Osteocyte (in vitro differentiated cells): ENCODE measurements at regions not wholly inside any gene's neighbourhood (a gene's known extent, or its start where the extent isn't known, plus 50 kb on each side); places are given as distances from the start of the nearest gene placed in this dataset.

ENCODE experiments used
- DNase-seq: peaks from one replicate; pipeline ENCODE4 v3.0.0; 2021; ENCODE audit warnings: mixed read lengths; ENCODE audit not compliant: unreplicated experiment; ENCODE audit errors: extremely low spot score
- H3K27ac Mint-ChIP-seq: one replicate; pipeline ENCODE4 v1.8.0; 2021; ENCODE audit warnings: mild to moderate bottlenecking, mixed read lengths; ENCODE audit not compliant: unreplicated experiment
- H3K27me3 Mint-ChIP-seq: one replicate; pipeline ENCODE4 v1.8.0; 2021; ENCODE audit warnings: mixed read lengths; ENCODE audit not compliant: unreplicated experiment
- H3K36me3 Mint-ChIP-seq: one replicate; pipeline ENCODE4 v1.8.0; 2021; ENCODE audit warnings: mixed read lengths; ENCODE audit not compliant: unreplicated experiment
- H3K4me1 Mint-ChIP-seq: one replicate; pipeline ENCODE4 v1.8.0; 2021; ENCODE audit warnings: mixed read lengths; ENCODE audit not compliant: unreplicated experiment
- H3K4me3 Mint-ChIP-seq: one replicate; pipeline ENCODE4 v1.8.0; 2021; ENCODE audit warnings: mild to moderate bottlenecking, moderate library complexity, mixed read lengths; ENCODE audit not compliant: unreplicated experiment
- H3K9me3 Mint-ChIP-seq: one replicate; pipeline ENCODE4 v1.8.0; 2021; ENCODE audit warnings: mixed read lengths; ENCODE audit not compliant: unreplicated experiment
- TF ChIP-seq, protein P1 (sequence below): fragments of 200-600 bp; sonication (generic); IDR thresholded peaks from 2 replicates; pipeline ENCODE4 v1.5.0; 2021; ENCODE audit warnings: antibody characterized with exemption, mild to moderate bottlenecking, moderate library complexity

GRCh38 chr1:5396593-5396992 is 595.6 kb downstream of the NPHP4 start:
- Mint-ChIP-seq H3K36me3 (no peaks in the 10 kb centered on the region), H3K9me3 (peaks cover 60% of the 10 kb centered on the region), H3K27me3 (no peaks in the 10 kb centered on the region), H3K27ac (no peak overlapping the region), H3K4me3 (no peak overlapping the region), H3K4me1 (no peaks in the 10 kb centered on the region)
- no peak for DNase-seq
- TF ChIP-seq, protein P1, sequence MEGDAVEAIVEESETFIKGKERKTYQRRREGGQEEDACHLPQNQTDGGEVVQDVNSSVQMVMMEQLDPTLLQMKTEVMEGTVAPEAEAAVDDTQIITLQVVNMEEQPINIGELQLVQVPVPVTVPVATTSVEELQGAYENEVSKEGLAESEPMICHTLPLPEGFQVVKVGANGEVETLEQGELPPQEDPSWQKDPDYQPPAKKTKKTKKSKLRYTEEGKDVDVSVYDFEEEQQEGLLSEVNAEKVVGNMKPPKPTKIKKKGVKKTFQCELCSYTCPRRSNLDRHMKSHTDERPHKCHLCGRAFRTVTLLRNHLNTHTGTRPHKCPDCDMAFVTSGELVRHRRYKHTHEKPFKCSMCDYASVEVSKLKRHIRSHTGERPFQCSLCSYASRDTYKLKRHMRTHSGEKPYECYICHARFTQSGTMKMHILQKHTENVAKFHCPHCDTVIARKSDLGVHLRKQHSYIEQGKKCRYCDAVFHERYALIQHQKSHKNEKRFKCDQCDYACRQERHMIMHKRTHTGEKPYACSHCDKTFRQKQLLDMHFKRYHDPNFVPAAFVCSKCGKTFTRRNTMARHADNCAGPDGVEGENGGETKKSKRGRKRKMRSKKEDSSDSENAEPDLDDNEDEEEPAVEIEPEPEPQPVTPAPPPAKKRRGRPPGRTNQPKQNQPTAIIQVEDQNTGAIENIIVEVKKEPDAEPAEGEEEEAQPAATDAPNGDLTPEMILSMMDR: no peak

DNA sequence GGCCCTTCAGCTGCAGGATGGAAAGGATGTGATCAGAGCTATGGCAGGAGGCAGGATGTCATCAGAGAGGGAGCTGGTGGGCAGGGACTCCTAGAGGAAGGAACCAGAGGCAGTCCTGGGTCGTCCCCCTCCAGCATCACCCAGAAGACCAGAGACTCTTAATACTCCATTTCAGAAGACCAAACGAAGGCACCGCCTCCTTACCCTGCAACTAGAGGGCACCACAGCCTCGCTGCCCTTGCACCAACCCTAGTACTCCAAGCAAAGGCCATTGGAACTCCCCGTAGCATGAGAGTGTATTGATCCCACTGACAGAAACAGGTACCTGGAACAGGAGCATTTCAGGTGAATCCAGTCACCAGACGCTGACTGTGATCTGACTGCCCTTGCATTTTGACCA is 598.1 kb downstream of the NPHP4 start:
- DNase-seq: no peak
- TF ChIP-seq, protein P1: no peak
- Mint-ChIP-seq H3K9me3 (peaks cover 44% of the 10 kb centered on the region), H3K27ac (no peak overlapping the region), H3K4me1 (no peaks in the 10 kb centered on the region), H3K36me3 (no peaks in the 10 kb centered on the region), H3K27me3 (no peaks in the 10 kb centered on the region), H3K4me3 (no peak overlapping the region)

GRCh38 chr1:5393603-5394002 is 598.6 kb downstream of the NPHP4 start:
- Mint-ChIP-seq H3K4me3 (no peak overlapping the region), H3K27ac (no peak overlapping the region), H3K4me1 (no peaks in the 10 kb centered on the region), H3K36me3 (no peaks in the 10 kb centered on the region), H3K9me3 (peaks cover 40% of the 10 kb centered on the region), H3K27me3 (no peaks in the 10 kb centered on the region)
- DNase-seq: no peak
- TF ChIP-seq, protein P1: no peak

DNA sequence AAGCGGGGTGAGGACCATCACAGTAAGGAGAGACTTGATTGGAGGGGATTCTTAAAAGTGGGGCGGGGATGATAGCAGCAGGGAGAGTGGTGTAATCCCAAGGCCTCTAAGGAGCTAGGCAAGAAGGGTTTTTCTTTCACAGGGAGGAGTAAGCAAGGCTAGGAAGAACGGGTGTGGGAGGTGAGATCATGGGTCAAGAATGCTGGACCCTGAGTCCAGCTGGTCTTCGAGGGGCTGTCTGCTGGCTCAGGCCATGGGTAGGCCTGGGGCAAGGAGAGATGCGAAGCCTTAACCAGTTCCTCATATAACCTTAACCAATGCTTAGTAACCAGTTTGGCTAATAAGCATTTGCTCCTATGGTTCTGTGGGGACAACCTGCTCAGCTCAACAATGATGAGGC is 599.1 kb downstream of the NPHP4 start:
- H3K4me3 Mint-ChIP-seq: no peak overlapping the region
- H3K4me1 Mint-ChIP-seq: no peaks in the 10 kb centered on the region
- TF ChIP-seq, protein P1: no peak
- no peaks in the 10 kb centered on the region for H3K27me3 Mint-ChIP-seq
- no peaks in the 10 kb centered on the region for H3K36me3 Mint-ChIP-seq
- no peak for DNase-seq
- no peak overlapping the region for H3K27ac Mint-ChIP-seq
- H3K9me3 Mint-ChIP-seq: peaks cover 38% of the 10 kb centered on the region

DNA sequence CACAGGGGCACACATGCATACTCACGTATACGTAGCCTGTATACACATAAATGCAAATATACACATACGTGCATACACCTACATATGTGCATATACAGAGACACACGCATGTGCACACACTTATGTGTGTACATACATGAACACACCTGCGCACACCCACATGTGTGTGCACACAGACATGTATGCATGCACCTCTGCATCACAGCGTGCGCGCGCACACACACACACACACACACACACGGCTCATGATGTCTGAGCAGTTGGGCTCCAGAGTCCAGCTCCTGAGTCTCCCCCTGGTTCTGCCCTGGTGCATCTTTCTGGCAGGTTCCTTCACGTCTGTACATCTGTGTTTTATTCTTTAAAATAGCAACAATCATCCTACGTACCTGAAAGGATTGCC is 600.5 kb downstream of the NPHP4 start:
- TF ChIP-seq, protein P1: no peak
- DNase-seq: no peak
- no peak overlapping the region for H3K27ac Mint-ChIP-seq
- H3K9me3 Mint-ChIP-seq: peaks cover 24% of the 10 kb centered on the region
- H3K27me3 Mint-ChIP-seq: no peaks in the 10 kb centered on the region
- H3K4me1 Mint-ChIP-seq: no peaks in the 10 kb centered on the region
- H3K4me3 Mint-ChIP-seq: no peak overlapping the region
- no peaks in the 10 kb centered on the region for H3K36me3 Mint-ChIP-seq
